DMS53 (cell line): ENCODE measurements at regions not wholly inside any gene's neighbourhood (a gene's known extent, or its start where the extent isn't known, plus 50 kb on each side); places are given as distances from the start of the nearest gene placed in this dataset.
"Not testable (repeated sequence)": the region's sequence is repeated elsewhere in the genome, so short reads cannot be mapped to it uniquely, and the experiment has no call there.

Experiments used
- DNase-seq: peaks from one replicate; lab custom pipeline; 2025; lab: John Stamatoyannopoulos, UW

DNA sequence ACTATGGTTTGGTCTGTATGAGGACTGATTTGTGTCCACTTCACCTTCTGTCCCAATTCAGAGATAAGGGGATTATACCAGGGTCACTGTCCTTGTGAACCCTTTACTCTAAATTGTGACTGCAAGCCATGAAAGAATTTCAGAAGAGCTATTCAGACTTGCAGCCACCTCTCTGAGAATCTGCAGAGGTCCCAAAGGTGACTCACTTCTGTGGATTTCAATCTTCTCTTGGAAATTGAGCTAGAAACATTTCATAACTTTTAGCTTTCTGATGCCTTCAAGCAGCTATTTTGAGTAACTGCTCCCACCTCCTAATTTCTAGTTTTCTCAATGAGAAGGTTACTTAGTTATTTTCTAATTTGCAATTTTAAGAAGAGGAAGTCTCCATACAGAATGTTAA lies 1242.4 kb upstream of the ACVR2A start:
- no peak for DNase-seq

DNA sequence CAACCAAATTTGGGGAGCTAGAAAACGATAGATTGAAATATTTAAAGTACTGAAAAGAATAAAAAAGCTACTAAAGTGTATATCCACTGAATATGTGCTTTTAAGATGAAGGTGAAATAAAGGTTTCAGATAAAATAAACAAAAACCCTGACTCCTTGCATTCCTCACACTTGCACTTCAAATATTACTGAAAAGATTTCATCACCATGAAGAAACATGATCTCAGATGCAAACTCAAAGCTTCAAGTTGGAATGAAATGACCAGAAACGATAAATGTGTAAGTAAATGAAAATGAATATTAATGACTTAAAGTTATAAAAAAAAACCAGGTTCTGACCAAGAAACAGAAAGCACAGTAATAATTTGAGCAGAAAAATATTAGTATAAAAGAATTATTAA lies 1246.0 kb upstream of the ACVR2A start:
- no peak for DNase-seq

DNA sequence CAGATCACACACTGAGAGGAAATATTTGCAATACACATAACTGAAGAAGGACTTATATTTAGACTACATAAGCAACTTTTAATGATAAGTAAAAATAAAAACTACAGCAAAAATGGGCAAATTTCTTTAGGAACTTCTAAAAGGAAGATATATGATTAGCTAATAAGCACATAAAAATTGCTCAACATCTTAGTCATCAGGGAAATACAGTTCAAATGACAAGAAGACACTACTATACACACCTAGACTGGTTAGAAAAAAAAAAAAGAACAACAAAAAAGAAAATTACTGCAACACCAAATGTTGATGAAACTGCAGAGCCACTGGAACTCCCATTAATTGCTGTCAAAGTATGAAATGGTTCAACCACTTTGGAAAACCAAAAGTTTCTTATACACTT lies 1247.5 kb upstream of the ACVR2A start:
- no peak for DNase-seq

DNA sequence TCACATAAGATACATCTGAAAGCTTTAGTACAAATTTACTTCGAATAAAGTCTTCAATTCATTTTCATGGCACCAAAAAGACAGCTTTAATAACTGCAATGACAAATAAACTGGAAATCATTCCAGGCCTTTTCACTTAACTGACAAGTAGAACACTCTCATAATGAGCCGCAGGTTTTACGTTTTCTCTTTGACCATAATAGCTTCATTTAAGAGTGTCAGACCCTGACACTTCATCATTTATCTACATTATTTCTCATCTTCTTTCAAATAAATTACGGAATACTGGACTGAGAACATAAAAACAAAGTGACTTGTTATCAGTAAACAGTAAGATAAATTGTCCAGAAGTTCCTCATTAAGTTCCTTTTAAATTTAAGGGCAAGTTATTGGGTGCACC lies 1252.9 kb upstream of the ACVR2A start:
- no peak for DNase-seq

DNA sequence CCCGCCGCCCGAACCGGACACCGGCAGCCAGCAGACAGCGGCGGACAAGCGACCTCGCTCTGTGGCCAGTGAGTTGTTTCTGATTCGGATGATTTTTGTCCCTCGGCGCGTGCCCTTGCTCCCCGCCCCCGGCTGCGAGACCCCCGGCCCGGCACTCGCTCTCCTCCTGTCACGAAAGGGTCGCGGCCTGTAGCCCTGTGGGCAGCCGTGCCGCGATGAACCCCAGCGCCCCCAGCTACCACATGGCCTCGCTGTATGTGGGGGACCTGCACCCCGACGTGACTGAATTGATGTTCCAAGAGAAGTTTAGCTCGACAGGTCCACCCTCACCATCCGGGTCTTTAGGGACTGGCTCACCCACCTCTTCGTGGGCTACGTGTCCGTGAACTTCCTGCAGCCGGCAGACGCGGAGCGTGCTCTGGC lies 1257.5 kb upstream of the ACVR2A start:
- no peak for DNase-seq

DNA sequence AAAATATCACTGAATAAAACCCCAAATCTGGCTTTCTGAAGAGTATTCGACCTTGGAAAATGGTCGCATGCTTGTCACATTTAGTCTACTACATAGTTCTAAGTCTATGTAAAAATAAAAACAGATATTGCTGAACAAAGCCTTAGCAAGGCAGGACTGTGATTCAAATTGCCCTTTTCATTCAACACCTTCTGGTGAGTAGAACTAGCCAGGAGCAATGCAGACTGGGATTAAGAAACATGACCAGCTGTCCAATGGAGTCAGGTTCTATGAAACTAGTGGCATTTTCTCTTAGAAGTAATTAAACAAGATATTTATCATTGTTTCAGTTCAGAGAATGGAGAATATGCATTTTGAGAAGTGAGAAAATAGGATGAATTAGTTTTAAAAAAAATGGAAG lies 1260.5 kb upstream of the ACVR2A start:
- no peak for DNase-seq

DNA sequence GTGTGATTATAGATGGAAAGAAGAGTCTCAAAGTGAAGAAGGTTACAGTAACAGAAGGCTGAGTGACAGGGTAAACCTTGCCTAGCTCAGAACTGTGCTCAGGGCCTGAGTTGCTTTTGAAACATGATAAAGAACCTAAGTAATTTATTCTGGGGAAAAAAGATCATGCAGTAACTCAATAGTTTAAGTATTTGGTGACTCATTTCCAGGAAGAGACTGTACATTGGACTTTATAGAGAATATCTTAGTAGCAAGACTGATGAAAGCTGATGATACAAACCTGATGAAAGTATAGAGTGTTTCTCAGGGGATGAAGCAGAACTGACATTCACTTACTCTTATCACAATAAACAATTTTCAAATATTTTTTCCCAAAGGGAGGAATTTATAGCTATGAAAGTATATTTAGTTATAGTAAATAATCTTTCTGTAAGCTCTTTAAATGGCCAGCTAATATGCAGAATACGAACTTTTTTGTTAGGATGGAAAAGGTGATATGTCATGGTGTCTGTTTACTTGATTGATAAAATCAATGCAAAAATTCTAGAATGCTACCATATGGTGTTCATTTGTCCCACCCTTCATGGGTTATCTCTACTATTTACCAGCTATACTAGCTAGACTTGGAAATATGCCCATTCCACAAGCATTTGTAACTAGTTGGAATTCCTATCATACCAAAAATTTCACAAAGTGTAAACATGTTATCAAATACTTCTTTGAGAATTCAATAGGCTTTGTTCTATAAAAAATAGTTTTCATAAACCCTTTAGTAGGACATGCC lies 1265.5 kb upstream of the ACVR2A start:
- DNase-seq: peak; percentile 0

DNA sequence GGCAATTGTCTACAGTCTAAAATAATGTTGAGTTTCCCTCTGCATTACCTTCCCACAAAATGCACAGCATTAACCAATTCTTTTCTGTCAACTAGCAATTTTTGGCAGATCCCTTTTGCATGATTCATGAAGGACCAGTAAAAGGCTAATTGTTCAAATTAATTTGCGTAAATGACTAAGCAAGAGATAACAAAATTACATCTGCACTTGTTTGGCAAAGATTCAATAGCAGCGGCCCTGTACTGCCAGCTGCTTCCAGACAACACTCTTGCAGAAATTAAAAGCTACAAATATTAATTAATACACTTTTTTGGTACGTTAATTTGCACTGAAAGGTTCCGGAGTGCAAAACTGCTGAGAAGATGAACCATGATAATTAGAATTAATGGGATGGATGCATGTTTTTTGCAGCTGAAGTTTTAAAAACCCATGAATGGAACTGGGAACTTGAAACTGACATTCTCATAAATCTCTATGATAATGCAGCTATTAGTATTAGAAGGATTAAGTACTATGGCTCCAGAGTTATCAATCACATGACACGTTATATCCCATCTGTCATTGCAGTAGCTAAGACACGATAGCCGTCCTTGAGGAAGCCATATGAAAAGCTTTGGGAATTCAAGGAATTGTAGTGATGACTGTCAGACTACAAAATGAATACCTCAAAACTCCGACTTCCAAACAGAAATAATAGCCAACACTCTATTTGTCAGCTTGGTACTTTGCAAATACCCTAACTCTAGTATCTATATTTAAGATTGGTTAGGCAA lies 1268.3 kb upstream of the ACVR2A start:
- DNase-seq: no peak

DNA sequence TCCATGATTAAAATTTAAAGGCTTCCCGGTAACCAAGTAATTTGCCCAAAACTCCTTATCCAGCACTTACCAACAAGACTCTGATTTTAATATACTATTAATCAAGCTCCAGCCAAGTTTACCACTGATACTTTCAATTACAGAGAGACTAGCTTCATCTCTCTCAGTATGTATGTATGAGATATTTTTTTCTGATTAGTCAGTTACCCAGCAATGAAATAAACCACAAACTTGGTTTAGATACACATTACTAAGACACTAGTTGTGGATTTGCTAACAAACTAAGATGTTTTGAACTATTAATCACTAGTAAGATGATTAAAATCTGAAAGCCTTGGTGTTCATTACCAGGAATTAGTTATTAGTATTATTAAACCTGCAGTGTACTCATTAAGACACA lies 1272.2 kb upstream of the ACVR2A start:
- DNase-seq: no peak

DNA sequence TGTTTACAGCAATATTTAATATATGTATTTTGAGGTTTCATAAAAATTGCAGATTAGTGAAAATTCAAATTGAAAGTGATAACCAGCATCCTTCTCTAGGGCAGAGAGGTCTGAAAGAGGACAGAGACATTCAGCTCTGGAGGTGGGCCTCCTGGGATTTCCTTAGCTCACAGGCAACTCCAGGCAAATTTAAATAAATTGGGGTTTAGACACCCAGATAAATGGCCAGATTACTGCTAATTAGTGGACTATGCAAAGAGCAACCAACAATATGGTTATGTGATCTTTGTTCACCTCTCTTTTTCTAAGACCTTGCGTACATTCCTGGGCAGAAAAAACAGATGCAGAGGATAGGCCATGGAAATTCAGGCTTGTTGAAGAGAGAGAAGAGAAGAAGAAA lies 1282.8 kb upstream of the ACVR2A start:
- DNase-seq: no peak

DNA sequence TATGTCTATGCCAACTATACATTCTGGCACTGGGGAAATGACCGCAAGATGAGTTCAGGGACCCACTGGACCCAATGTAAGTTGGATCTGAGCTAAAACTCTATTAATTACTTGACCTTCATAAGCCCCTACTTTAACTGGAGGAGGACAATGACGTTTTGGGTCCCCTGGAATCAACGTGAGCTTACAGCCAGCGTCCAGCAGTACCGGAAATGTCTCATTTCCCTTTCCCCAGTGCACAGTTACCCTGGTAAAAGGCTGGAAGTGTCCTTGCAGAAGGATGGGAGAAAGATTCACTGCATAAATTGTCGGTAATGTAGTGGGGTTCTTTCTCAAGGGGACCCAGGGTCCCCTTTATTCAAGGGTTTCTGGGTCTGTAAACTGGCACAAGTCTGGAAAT lies 1297.6 kb upstream of the ACVR2A start:
- no peak for DNase-seq

DNA sequence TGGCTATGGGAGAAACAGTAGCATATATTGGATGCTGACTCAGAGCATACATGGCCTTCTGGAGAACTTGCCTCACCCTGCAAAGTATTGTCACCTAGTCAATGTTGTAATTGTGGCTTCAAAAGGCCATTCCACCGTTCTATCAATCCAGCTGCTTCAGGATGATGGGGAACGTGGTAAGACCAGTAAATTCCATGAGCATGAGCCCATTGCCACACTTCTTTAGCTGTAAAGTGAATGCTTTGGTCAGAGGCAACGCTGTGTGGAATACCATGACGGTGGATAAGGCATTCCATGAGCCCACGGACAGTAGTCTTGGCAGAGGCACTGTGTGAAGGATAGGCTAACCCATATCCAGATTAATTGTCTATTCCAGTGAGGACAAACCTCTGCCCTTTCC lies 1300.1 kb upstream of the ACVR2A start:
- no peak for DNase-seq

DNA sequence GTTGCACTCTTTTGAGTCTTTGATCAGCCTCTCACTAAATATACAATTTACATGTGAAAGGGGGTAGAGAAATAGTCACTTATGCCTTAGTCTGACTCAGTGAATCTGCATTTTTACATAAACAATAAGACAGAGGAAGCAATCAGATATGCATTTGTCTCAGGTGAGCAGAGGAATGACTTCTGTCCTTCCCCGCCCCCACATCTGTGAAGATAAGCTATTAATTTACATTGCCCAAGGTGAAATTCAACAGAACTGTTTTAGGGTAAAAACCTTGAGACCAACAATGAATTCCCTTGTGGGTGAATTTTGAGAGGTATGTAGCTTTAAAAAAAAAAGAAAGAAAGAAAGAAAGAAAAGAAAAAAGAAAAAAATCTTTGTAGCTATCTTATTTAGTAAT lies 1302.9 kb upstream of the ACVR2A start:
- DNase-seq: no peak

DNA sequence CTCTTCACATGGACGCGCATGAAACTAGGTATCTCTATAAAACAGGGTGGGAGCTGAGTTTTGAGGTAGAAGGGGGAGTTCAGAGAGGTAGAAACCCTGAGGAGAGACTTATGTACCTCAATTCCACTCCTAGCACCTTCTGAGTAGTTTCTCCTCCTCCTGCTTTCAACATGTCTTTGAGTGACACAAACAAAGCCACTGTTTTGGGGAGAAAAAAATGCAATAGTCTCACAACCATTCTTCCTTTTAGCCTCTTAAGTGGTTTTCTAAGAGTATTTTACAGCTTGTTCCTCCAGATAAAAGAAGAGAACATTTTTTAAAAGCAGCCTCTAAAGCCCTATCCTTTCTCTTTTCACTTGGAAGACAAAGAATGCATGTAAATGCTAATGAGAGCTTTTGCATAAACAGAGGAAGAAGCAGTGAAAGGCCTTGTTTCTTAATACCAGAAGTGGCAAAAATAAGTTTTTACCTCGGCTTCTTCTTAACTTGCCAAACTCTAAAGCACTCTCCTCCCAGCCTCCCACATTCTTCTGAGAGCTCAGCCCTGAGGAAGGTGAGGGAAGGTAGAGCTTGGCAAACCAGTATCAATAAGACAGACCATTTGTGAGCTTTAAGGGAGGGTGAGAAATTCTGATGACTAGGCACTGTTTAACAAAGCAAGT lies 1304.4 kb upstream of the ACVR2A start:
- DNase-seq: no peak

DNA sequence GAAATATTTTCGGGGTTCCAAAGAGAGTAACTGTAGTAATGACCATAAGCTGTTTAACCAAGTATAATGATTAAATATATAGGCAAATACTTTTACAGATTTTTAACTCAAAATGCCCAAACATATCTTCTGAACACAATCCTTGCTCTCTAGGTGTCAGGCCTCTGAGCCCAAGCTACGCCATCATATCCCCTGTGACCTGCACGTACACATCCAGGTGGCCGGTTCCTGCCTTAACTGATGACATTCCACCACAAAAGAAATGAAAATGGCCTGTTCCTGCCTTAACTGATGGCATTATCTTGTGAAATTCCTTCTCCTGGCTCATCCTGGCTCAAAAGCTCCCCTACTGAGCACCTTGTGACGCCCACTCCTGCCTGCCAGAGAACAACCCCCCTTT lies 1305.1 kb upstream of the ACVR2A start:
- not testable (repeated sequence) for DNase-seq

DNA sequence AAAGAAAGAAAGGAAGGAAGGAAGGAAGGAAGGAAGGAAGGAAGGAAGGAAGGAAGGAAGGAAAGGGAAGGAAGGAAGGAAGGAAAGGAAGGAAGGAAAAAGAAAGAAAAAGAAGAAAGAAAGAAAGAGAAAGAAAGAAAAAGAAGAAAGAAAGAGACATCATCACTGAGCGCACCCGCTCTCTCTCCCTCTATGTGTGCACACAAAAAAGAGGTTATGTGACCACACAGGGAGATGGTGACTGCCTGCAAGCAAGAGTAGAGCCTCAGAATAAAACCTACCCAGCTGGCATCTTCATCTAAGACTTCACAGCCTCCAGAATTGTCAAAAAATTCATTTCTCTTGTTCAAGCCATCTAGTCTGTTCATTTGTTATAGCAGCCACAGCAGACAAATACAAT lies 1307.4 kb upstream of the ACVR2A start:
- no peak for DNase-seq

DNA sequence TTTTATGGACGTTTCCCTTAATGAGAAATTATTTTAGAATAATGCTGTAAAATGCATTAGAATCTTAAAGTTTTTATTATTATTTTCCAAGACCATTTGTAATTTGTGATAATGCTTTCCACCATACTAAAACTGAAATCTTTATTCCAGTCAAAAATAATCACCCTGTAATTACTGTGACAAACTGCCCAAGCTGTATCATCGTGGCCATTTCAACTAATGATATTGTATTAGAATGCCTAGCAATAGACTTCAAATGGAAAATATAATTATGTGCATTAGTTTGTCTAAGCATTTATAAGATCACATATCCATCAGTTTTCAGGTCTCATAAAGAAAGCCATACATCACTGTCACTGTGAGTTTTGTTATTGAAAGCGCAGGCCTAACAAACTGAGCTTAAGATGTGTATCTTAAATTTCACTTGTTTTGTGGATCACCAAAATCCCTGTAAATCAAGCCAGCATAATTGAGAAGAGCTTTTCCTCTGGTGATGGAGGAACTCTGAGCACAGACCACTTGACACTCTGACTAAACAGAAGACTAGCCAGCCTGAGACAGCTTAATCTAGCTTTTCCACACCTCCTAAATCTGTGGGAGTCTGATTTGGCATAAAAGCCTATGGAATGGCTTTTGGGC lies 1312.2 kb upstream of the ACVR2A start:
- DNase-seq: no peak

DNA sequence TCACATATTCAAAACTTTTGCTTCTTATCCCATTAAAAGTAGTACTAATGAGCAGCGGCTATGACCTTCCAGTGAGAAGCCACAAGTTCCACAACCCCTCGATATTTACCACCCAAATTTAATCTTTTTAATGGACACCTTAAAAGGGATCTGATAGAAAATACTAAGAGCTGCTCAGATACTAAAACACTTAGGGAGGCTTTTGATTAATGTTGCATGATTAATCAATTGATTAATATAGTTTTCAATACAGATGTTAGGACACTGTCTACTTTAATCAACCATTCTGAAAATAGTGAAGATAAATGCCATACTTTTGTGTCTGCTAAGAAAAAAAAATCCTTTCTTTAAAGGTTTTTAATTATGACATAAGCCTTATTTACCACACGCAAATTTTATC lies 1312.8 kb upstream of the ACVR2A start:
- DNase-seq: no peak

DNA sequence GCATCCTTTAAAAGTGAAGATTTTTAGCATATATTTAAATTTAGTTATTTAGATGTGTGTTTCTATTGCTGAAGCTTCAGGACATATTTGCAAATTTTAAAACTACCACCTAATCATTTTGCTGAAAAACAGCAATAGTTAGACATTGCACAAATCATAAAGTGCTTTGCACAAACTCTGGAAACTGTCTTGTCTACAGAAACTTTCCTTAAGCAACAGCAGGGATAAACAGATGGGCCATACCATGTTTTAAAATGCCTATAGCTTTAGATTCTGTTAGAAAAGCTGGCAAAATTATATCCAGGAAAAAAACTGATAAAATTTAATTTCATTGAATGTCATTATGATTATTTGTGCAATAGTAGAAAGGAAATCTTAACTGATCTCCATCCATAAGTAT lies 1313.9 kb upstream of the ACVR2A start:
- DNase-seq: no peak

DNA sequence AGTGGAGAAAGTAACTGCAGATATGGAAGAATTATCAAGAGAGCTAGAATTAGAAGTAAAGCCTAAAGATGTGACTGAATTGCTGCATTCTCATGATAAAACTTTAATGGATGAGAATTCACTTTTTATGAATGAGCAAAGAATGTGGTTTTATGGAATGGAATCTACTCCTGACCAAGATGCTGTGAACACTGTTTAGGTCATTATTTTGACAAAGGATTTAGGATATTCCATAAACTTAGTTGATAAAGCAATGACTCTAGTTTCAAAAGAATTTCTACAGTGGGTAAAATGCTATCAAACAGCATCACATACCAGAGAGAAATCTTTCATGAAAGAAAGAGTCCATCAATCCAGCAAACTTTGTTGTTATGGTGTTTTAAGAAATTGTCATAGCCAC lies 1317.7 kb upstream of the ACVR2A start:
- no peak for DNase-seq

DNA sequence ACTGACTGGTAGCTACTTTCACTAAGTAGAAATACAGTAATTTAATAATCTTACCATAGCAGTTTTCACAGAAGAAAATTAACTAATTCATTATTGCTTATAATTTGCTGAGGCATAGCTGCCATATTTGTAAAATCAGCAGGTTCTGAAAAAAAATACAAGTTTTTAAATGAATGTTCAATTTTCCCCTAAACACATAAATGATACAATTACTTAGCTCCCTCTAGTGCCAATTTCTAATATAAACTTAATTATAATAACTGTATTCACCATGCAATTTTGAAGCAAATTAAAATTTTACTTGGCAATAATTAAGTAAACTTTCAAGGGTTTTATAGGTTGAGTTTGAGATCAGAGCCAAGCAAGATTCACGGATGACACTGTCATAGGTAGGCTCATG lies 1321.6 kb upstream of the ACVR2A start:
- DNase-seq: peak; percentile 9

DNA sequence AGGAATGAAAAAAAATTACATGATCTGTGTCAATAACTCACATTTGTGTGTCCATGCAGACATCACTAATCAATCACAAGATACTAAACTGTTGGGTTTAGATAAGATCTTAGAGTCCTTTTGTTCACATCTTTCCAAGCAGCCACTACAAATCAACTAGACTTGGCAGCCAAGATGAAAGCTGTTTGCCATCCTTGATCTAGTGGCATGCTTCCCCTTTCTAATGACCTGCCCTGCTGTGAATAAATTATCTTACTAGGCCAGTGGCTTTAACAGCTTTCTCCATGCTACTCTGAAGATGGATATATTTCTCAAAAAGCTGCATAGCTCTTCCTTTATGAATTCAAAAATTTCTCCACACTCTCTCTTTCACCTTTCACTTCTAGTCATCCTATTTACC lies 1338.0 kb upstream of the ACVR2A start:
- DNase-seq: no peak

DNA sequence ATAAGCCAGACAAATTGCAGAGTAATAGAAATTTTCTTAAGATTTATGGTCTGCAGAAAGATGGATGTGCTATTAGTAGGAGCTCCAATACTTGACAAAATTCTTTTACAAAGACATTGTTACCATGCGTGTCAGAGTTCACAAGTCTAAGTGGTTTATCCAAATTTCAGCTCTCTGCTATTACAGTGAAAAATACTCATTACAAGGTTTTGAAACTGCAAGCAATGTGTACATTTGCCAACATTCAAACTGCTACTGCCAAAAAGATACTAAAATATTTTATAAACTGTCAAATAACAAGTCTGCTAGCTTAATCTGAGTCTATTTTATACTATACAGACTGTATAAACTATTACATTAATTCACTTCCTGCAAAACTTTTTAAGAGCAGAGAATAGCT lies 1341.5 kb upstream of the ACVR2A start:
- no peak for DNase-seq
